ENCODE measurements at regions not wholly inside any gene's neighbourhood (a gene's known extent, or its start where the extent isn't known, plus 50 kb on each side); places are given as distances from the start of the nearest gene placed in this dataset.
A peak's percentile ranks its signal among the peaks of the same experiment; 100 is the strongest.

DNA sequence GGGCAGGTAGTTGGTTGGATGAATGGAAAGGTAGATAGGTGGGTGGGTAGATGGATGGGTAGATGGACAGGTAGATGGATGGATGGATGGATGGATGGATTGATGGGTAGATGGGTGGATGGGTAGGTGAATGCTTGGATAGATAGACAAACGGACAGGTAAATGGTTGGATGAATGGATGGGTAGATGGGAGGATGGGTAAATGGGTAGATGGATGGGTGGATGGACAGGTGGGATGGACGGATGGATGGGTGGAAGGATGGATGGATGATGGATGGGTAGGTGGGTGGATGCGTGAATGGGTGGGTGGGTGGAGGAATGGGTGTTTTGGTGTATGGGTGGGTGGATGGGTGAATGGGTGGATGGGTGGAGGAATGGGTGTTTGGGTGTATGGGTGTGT lies 50.1 kb upstream of the ASAP2 start:
- ATAC-seq (no peak), DNase-seq (ENCODE audit: low spot score) (no peak)

DNA sequence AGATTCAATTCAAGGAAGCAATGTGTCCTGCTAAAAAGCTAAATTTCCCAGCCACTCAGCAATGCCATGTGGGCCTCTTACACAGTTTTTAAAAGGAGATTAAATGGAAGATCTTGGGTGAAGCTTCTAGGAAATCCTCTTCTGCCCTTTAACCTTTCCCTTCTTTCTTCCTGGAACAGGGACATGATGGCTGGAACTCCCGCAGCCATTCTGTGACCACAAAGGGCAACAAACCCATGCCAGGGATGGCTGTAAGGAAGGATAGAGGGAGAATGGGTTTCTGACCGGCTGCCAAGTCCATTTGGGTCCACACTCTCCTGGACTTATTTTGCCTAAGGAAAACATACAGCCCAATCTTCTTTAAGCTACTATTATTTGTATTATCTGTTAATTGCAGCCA lies 52.6 kb upstream of the ASAP2 start:
- ATAC-seq (no peak), DNase-seq (ENCODE audit: low spot score) (no peak)

DNA sequence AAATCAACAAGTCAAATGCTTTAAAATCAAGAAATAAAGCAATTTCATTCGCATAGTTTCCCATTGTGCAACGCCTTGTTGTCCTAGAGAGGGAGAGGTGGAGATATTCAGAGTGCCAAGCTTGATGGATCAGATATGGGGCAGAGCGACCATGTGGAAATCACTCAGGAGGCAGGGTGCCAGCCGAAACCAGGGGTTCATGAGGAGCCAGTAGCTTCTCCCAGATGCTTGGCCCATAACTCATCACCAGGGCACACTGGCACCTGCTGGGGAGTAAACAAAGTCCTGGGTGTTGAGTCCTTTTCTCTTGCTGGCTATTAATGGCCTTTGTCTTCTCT lies 53.0 kb upstream of the ASAP2 start:
- no peak for DNase-seq (ENCODE audit: low spot score)
- ATAC-seq = no peak

DNA sequence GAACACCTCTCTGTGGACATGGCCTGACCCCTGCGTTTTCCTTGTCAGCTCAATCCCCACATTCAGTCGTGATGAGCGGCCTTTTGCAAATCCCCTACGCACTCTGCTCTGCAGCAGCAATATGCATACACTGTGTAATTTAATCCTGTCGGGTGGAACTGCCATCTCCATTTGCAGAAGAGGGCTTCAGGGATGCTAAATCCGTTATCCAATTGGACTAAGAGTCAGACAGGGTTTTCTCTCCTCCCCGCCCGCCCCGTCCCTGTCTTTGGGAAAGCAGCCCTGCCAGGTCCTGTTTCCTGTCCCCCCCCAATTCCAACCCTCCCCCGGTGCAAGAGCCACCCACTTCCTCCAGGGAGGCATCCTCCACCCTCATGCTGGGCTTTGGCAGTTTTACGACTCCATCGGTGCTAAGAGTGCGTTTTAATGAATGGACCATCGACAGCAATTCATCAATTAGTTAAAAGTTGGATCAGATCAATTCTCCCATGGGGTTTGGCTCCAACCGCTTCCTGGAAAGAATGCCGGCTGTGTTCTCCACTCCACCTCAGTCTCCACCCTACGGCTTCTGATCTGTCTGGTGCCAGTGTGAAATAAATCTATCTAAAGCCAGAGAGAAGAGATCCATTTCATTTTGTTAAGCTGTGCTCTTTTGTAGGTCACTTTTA lies 53.5 kb upstream of the ASAP2 start:
- DNase-seq (ENCODE audit: low spot score) (no peak), ATAC-seq (no peak)

DNA sequence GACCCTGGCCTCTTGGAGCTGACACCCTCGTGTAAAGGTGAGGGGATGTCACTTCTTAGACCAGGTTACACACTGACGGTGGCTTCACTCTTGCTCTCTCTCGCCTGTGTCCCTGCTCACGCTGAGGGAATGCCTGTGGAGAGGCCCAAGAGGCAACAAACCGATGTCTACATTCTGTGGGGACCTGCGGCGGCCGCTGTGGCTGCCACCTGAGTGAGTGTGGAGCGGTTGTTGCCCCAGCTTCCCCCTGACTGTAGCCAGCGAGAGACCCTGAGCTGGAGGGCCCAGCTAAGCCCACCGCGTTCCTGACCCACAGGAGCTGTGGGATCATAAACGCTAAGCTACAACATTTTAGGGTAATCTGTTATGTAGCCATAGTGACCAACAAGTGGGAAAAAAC lies 55.7 kb upstream of the ASAP2 start:
- ATAC-seq = no peak
- no peak for DNase-seq (ENCODE audit: low spot score)

DNA sequence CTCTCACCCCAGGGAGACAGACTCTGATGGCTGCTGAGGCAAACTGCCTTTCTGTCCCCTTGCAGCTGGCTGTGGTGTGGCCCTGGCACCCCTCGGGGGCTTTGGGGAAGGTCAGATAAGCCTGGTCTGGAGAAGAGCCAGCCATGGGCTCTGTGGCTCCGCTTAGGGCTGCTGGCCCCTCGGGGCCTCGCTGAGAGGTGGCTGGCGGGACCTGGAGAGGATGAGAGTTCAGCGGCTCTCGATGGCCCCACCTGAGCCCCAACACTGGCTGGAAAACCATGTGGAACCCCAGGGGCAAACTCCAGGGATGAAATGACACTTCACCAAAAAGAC lies 56.1 kb upstream of the ASAP2 start:
- ATAC-seq (no peak), DNase-seq (ENCODE audit: low spot score) (no peak)

DNA sequence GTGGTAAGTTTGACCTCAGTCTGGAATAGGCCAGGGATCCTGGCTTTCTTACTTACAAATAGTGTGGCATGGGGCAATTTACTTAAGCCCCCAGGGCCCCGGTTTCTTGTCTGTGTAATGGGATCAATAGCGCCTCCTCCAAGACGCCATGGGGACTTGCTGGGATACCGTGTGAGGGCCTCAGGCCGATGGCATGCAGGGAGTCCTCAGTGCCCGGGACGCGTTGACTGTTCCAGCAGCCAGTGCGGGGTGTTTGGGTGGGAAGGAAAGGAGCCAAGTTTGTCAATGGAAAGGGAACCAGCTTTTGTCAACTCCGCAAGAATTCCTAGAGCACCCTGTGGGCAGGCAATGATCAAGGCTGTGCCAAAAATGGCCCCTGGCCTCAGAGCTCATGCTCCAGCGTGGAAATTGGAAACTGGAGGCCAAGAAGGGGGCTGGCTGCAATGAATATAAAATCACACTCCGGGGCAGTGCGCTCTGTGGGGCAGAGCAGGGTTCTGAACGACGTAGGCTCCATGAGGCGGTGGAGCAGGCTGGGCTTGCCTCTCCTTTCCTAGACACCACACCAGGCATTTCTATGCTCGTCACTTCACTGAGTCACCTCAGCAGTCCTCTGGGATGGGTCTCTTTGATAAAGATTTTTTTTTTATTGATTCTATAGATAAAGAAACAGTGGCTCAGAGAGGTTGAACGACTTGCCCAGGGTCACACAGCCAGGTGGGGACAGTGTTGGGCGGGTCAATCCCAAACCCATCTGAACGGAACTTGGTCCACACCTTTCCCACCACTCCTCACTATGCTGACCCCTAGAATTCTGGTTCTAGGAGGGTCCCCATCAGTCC lies 56.7 kb upstream of the ASAP2 start:
- DNase-seq (ENCODE audit: low spot score) = no peak
- no peak for ATAC-seq

DNA sequence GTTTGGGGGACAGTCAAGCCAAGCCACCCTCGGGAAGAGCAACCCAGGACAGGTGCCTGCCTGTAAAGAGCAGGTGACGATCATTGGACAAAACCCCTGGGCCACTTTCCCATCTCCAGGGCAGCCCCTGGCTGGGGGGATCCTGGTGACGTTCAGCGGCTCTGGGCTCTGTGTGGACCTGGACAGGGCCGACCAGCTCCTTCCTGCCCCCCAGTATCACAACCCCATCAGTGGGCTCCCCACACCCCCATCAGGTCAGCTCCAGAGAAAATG lies 57.3 kb upstream of the ASAP2 start:
- no peak for DNase-seq (ENCODE audit: low spot score)
- ATAC-seq = no peak

DNA sequence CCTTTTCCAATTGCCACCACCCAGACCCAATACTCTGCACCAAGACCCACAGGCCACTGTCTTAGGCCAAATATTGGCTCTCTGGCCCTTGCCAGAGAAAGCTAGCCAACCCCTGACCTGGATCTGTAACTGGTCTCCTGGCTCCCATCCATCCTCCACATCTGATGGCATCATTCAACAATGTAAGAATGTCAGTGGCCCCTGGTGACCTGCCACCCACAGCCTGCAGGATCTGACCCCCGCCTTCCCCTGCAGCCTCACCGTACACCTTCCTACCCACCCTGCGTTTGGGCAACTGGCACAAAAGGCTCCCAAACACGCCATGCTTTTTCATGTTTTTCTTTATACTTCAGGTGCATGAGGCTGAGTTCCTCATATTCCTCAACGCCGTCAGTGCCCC lies 60.0 kb upstream of the ASAP2 start:
- ATAC-seq = no peak
- DNase-seq (ENCODE audit: low spot score) = no peak

DNA sequence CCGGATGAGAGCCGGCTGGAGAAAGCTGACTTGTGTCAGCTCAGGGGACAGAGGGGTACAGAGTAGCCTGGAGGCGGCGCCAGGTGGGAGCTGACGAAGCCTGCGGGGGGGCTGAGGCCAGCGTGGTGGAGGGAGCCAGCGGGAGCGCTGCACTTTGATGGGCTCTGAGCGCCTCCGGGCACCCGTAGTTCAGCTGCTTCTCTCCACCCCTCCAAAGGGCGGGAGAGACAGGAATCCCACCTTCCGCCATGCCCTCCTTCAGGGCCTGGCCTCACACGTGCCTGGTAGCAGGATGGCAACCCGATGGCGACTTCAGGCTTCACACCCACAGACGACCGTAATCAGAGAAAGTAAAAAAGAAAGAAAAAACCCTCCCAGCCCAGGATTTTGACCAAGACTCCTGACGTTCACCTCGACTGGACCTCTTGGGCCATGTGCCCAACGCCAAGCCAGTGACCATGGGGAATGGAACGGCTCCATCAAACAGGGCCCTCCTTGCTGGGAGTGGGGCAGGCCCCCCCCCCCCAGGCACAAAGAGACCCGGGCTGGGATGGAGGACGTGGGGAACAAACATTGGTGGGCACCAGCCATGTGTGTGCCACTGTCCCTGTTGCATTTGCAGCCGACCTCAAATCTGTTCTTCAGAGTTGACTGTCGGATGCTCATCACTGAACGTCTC lies 60.7 kb upstream of the ASAP2 start:
- ATAC-seq (no peak), DNase-seq (ENCODE audit: low spot score) (no peak)

DNA sequence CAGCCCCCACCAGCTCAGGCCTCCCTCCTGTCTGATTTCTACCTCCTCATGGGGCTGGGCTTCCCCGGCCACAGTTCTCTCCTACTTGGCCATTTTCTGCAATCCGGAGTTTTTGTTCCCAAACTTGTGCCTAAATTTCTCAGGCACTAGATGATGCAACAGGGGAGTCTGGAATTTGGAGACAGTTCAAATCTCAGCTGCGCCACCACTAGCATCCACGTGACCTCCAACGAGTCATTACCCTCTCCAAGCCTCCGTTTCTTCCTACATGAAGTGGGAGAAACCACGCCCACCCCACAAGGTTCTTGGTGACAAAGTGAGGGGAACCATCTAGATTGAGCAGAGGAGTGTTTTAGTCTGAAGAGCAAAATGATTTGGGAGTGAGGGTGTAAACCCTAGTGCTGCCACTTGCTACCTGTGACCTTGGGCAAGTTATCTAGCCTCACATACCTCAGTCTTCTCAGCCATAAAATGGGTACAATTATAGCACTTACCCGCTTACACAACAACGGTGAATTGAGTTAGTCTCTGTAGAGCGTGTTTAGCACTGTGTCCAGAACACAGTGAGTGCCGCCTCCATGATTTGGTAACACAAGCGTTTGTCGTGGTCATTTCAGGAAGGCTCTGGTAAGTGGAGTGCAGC lies 61.4 kb upstream of the ASAP2 start:
- no peak for DNase-seq (ENCODE audit: low spot score)
- ATAC-seq = peak; percentile 10

DNA sequence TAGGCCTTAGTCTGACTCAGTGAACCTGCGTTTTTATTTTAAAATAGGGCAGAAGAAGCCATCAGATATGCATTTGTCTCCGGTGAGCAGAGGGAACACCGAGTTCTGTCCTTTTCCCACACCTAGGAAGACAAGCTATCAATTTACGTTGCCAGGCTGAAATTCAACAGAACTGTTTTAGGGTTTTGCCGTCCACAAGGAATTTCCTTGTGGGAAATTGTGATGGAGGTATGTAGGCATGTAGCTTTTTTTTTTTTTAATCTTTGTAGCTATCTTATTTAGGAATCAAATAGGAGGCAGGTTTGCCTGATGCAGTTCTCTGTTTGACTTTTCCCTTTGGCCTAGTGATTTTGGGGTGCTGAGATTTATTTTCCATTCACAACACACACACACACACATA lies 62.0 kb upstream of the ASAP2 start:
- DNase-seq (ENCODE audit: low spot score) (no peak), ATAC-seq (no peak)

DNA sequence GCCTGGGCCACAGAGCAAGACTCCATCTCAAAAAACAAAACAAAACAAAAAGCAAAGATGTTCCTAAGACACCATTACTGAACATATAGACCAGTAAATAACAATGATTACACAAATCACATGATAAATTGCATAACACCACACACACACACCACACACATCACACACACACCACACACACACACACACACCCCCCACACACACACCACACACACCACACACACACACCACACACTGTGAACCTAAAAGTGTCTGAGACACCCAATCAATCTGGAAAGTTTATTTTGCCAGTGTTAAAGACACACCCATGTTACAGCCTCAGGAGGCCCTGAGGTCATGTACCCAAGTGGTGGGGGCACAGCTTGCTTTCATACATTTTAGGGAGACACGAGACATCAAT lies 62.6 kb upstream of the ASAP2 start:
- ATAC-seq = no peak

DNA sequence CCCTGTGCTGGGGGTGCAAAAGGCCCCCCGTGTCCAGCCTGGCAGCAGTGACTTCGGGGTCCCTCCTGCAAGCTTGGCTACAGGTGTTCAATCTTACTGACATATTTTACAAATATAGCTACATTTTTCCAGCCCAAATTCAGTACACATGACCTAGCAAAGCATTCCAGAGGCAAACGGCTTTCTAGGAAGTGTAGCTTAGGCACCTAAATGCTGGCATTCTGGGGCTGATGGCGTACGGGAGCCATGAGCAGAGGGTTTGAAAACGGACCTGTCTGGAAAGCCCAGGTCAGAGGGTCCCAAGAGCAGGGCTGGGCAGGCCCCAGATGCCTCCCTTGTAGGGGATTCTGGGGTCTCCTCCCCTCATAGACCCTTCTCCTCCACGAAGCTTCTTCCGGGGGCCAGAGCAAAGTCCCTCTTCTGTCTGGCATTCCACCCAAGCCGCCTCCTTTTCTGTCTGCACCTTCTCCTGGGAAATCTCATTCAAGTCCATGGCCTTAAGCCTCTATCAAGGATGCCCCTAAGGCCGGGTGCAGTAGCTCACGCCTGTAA lies 63.3 kb upstream of the ASAP2 start:
- DNase-seq (ENCODE audit: low spot score) (no peak), ATAC-seq (no peak)

More for the DNA sequence above, 62.6 kb upstream of the ASAP2 start:
- no peak for DNase-seq (ENCODE audit: low spot score)

DNA sequence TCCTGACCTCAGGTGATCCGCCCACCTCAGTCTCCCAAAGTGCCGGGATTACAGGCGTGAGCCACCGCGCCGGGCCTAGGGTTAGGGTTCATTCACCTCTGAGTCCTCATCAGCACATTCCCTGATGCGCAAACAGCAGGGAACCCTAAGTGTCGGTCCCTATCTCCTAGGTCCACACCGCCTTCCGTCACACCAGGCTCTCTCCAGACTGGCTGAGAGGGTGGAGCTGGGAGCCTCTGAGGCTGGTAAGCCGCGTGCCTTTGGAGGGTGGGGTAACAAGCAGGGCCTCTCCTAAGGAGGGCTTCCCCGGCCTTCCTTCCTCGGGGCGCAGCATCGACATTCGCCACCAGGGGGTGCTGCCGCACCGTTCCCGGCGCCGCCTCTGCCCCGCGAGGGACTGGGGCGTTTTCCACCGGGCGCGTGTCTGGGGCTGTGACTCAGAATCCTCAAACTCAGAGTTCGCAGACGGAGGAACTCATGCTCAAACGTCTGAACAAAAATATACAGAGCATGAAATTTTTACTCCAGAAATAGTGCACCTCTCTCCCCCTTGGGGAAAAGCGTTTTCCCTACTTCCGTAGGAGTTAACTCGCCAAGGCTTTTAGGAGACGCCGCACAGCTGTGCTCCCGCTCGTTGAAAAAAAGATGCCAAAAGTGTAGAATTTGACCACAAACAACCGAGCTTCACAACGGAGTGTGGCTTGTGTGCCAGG lies 63.9 kb upstream of the ASAP2 start:
- DNase-seq (ENCODE audit: low spot score) (peak; percentile 81), ATAC-seq (peak; percentile 96)

DNA sequence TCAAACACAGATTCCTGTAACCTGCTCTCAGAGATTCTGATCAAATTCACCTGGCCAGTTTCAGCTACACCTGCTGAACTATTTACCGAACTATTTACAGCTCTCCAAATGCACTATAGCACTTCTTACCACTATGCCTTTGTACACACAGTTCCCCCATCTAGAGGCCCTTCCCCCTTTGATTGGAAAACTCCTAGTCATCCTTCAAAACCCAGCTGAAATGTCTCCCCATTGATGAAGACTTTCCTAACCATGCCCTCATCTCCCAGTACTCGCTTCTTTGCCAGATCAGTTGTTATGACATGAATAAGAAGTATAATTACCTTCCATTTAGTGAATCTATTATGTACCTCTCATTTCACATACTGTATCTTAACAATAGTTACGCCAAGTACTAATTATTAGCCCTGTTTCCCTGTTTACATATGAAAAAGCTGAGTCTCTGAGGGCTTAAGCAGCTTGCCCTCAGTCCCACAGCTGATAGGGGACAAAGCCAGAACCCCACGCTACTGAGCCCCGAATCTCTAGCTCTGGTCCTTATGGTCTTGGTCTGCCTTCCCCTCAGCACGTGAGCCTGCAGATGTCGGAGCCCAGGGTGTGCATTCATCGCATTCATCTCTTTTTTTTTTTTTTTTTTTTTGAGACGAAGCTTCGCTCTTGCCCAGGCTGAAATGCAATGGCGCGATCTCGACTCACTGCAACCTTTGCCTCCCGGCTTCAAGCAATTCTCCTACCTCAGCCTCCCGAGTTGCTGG lies 64.7 kb upstream of the ASAP2 start:
- ATAC-seq (no peak), DNase-seq (ENCODE audit: low spot score) (no peak)

DNA sequence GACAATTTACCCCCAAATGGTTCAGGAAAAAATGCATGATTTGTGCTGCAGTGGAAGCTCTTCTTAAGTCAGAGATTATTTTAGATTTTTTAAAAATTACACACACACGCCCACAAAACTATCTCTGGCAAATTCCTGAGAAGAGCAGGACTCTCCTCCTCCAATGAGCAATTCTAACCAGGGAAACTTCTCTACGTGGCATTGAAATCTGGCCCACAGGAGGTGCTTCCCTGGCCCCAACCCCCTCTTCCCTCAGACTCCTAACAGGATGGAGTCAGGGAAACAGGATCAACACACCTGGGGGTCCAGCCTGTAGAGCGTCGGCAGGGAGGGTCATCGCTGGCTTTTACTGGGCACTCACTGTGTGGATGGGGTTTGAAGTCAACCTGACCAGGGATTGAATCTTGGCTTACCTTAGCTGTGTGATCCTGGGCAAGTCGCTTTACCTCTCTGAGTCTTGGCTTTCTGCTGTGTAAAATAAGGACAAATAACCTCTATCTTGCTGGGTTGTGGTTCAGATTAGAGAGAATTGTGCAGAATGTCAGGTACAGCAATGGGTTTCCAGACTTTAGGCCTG lies 65.4 kb upstream of the ASAP2 start:
- ATAC-seq (no peak), DNase-seq (ENCODE audit: low spot score) (no peak)

DNA sequence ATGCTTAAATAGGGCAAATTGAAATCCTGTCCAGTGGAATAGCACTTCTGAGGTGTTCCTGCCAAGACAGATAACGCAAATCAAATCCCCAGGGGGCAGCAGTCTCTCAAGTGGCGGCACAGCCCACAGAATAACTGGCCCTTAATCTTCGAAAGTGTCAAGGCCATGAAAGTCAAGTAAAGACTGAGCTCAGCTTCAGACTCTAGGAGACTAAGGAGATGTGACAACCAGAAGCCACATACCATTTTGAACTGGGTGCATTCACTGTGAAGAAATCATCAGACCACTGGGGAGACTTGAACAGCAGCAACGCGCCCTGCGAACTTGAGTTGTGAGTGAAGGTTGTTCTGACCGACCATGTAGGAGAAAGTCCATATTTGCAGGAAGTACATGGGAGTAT lies 66.0 kb upstream of the ASAP2 start:
- no peak for ATAC-seq
- no peak for DNase-seq (ENCODE audit: low spot score)

DNA sequence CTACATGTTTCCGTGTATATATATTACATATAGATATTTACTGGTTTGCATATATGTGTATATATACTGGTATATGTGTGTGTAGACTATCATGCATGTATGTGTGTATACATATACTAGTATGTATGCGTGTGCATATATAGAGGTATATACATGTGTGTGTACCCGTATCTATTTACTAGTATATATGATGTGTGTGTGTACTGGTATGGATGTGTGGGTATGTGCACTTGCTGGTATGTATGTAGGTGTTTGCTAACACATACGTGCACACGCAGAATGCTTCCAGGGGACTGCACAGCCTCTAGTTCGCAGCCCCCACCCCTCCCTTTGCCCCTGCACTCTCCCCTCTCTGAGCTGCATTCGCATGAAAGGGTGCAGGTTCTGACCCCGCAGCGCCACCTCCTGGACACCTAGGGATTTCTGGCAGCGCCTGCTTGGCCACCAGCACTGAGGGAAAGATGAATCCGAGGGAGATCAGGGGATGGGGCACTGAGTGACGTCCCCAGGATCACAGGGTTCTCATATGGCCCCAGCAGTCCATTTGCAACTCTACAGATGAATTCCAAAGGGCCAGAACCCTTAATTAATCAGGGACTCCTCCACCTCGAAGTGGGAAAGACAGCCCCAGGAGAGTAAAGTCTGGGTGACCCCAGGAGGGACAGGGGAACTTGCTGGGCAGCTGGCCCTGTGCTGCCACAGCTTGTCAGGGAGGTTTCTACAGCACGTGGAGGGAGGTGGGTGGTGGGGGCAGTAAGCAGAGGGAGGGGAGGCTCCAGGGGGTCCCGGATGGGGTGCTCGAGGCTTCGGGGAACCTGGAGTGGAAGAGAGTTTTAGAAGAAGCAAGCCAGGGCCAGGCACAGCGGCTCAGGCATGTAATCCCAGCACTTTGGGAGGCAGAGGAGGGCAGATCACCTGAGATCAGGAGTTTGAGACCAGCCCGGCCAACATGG lies 66.8 kb upstream of the ASAP2 start:
- ATAC-seq = peak; percentile 64

More for the DNA sequence above, 66.8 kb upstream of the ASAP2 start:
- DNase-seq (ENCODE audit: low spot score) = peak; percentile 69

Data from left lobe of liver (tissue), 2 donors.